ENCODE measurements at regions not wholly inside any gene's neighbourhood (a gene's known extent, or its start where the extent isn't known, plus 50 kb on each side); places are given as distances from the start of the nearest gene placed in this dataset.

GRCh38 chr16:51458356-51459140, 307.5 kb upstream of the SALL1 start:
- Mint-ChIP-seq H3K4me3 (no peak overlapping the region), H3K36me3 (no peaks in the 10 kb centered on the region), H3K27ac (no peak overlapping the region), H3K9me3 (peaks cover 0 to 1% of the 10 kb centered on the region in 2 donors), H3K27me3 (no peaks in the 10 kb centered on the region), H3K4me1 (no peaks in the 10 kb centered on the region)
- no peak for DNase-seq
- no peak for ATAC-seq (replicated peaks)

GRCh38 chr16:51457775-51458174, 306.7 kb upstream of the SALL1 start:
- Mint-ChIP-seq H3K36me3 (no peaks in the 10 kb centered on the region), H3K4me1 (no peaks in the 10 kb centered on the region), H3K27ac (no peak overlapping the region), H3K9me3 (peaks cover 0 to 1% of the 10 kb centered on the region in 2 donors), H3K4me3 (no peak overlapping the region), H3K27me3 (no peaks in the 10 kb centered on the region)
- no peak for ATAC-seq (replicated peaks)
- DNase-seq: no peak

- H3K4me1 Mint-ChIP-seq: no peaks in the 10 kb centered on the region
- H3K36me3 Mint-ChIP-seq: no peaks in the 10 kb centered on the region
- peaks cover 0 to 1% of the 10 kb centered on the region in 2 donors for H3K9me3 Mint-ChIP-seq
- no peak for ATAC-seq (replicated peaks)
- H3K27me3 Mint-ChIP-seq: no peaks in the 10 kb centered on the region
- H3K4me3 Mint-ChIP-seq: no peak overlapping the region
- no peak overlapping the region for H3K27ac Mint-ChIP-seq
- DNase-seq: no peak
Observed at GRCh38 chr16:51455398-51455797, 304.3 kb upstream of the SALL1 start.

GRCh38 chr16:51453251-51453650, 302.2 kb upstream of the SALL1 start:
- H3K4me1 Mint-ChIP-seq: no peaks in the 10 kb centered on the region
- H3K9me3 Mint-ChIP-seq: peaks cover 0 to 1% of the 10 kb centered on the region in 2 donors
- no peaks in the 10 kb centered on the region for H3K27me3 Mint-ChIP-seq
- no peak overlapping the region for H3K4me3 Mint-ChIP-seq
- no peaks in the 10 kb centered on the region for H3K36me3 Mint-ChIP-seq
- ATAC-seq (replicated peaks) (no peak), DNase-seq (no peak)
- no peak overlapping the region for H3K27ac Mint-ChIP-seq

GRCh38 chr16:51450909-51451308, 299.8 kb upstream of the SALL1 start:
- Mint-ChIP-seq H3K27me3 (no peaks in the 10 kb centered on the region), H3K4me3 (no peak overlapping the region), H3K9me3 (no peaks in the 10 kb centered on the region), H3K4me1 (no peaks in the 10 kb centered on the region), H3K36me3 (no peaks in the 10 kb centered on the region), H3K27ac (no peak overlapping the region)
- no peak for ATAC-seq (replicated peaks)
- DNase-seq: no peak

GRCh38 chr16:51450376-51450775, 299.3 kb upstream of the SALL1 start:
- DNase-seq (no peak), ATAC-seq (replicated peaks) (no peak)
- Mint-ChIP-seq H3K27ac (no peak overlapping the region), H3K9me3 (peaks cover 0 to 1% of the 10 kb centered on the region in 2 donors), H3K27me3 (no peaks in the 10 kb centered on the region), H3K4me3 (no peak overlapping the region), H3K4me1 (no peaks in the 10 kb centered on the region), H3K36me3 (no peaks in the 10 kb centered on the region)

- H3K36me3 Mint-ChIP-seq: no peaks in the 10 kb centered on the region
- H3K27me3 Mint-ChIP-seq: no peaks in the 10 kb centered on the region
- no peak overlapping the region for H3K27ac Mint-ChIP-seq
- no peaks in the 10 kb centered on the region for H3K4me1 Mint-ChIP-seq
- no peak overlapping the region for H3K4me3 Mint-ChIP-seq
- H3K9me3 Mint-ChIP-seq: peaks cover 0 to 1% of the 10 kb centered on the region in 2 donors
- DNase-seq (no peak), ATAC-seq (replicated peaks) (no peak)
Observed at GRCh38 chr16:51449441-51449840, 298.4 kb upstream of the SALL1 start.

- Mint-ChIP-seq H3K4me1 (no peaks in the 10 kb centered on the region), H3K36me3 (no peaks in the 10 kb centered on the region), H3K4me3 (no peak overlapping the region), H3K27me3 (peaks cover 5 to 14% of the 10 kb centered on the region in 2 donors), H3K9me3 (peaks cover 0 to 1% of the 10 kb centered on the region in 2 donors), H3K27ac (no peak overlapping the region)
- DNase-seq (no peak), ATAC-seq (replicated peaks) (no peak)
Observed at GRCh38 chr16:51445250-51445649, 294.2 kb upstream of the SALL1 start.

- H3K4me1 Mint-ChIP-seq: no peaks in the 10 kb centered on the region
- H3K9me3 Mint-ChIP-seq: peaks cover 0 to 1% of the 10 kb centered on the region in 2 donors
- DNase-seq: no peak
- peaks cover 6 to 16% of the 10 kb centered on the region in 2 donors for H3K27me3 Mint-ChIP-seq
- H3K4me3 Mint-ChIP-seq: no peak overlapping the region
- no peaks in the 10 kb centered on the region for H3K36me3 Mint-ChIP-seq
- H3K27ac Mint-ChIP-seq: no peak overlapping the region
- ATAC-seq (replicated peaks): no peak
Observed at GRCh38 chr16:51443934-51444333, 292.9 kb upstream of the SALL1 start.

- H3K4me3 Mint-ChIP-seq: no peak overlapping the region
- peaks cover 10 to 20% of the 10 kb centered on the region in 2 donors for H3K27me3 Mint-ChIP-seq
- no peak overlapping the region for H3K27ac Mint-ChIP-seq
- H3K36me3 Mint-ChIP-seq: no peaks in the 10 kb centered on the region
- no peak for DNase-seq
- no peaks in the 10 kb centered on the region for H3K4me1 Mint-ChIP-seq
- peaks cover 0 to 1% of the 10 kb centered on the region in 2 donors for H3K9me3 Mint-ChIP-seq
- no peak for ATAC-seq (replicated peaks)
Observed at GRCh38 chr16:51442141-51442870, 291.2 kb upstream of the SALL1 start.

- no peak overlapping the region for H3K27ac Mint-ChIP-seq
- H3K9me3 Mint-ChIP-seq: no peaks in the 10 kb centered on the region
- no peaks in the 10 kb centered on the region for H3K4me1 Mint-ChIP-seq
- peaks cover 10 to 20% of the 10 kb centered on the region in 2 donors for H3K27me3 Mint-ChIP-seq
- H3K36me3 Mint-ChIP-seq: no peaks in the 10 kb centered on the region
- no peak overlapping the region for H3K4me3 Mint-ChIP-seq
- no peak for DNase-seq
- no peak for ATAC-seq (replicated peaks)
Observed at GRCh38 chr16:51440131-51440889, 289.2 kb upstream of the SALL1 start.

- no peaks in the 10 kb centered on the region for H3K4me1 Mint-ChIP-seq
- no peak for ATAC-seq (replicated peaks)
- peaks cover 0 to 1% of the 10 kb centered on the region in 2 donors for H3K9me3 Mint-ChIP-seq
Observed at GRCh38 chr16:51439271-51439670, 288.2 kb upstream of the SALL1 start.

GRCh38 chr16:51436742-51437141, 285.7 kb upstream of the SALL1 start:
- peaks cover 10 to 13% of the 10 kb centered on the region in 2 donors for H3K27me3 Mint-ChIP-seq
- DNase-seq (no peak), ATAC-seq (replicated peaks) (no peak)
- H3K9me3 Mint-ChIP-seq: peaks cover 0 to 1% of the 10 kb centered on the region in 2 donors
- H3K27ac Mint-ChIP-seq: no peak overlapping the region
- H3K36me3 Mint-ChIP-seq: no peaks in the 10 kb centered on the region
- H3K4me1 Mint-ChIP-seq: no peaks in the 10 kb centered on the region
- no peak overlapping the region for H3K4me3 Mint-ChIP-seq

More at GRCh38 chr16:51439271-51439670, 288.2 kb upstream of the SALL1 start:
- no peak for DNase-seq
- H3K4me3 Mint-ChIP-seq: no peak overlapping the region
- H3K27me3 Mint-ChIP-seq: peaks cover 10 to 20% of the 10 kb centered on the region in 2 donors
- no peaks in the 10 kb centered on the region for H3K36me3 Mint-ChIP-seq
- no peak overlapping the region for H3K27ac Mint-ChIP-seq

GRCh38 chr16:51434567-51435198, 283.6 kb upstream of the SALL1 start:
- H3K27ac Mint-ChIP-seq: no peak overlapping the region
- no peak overlapping the region for H3K4me3 Mint-ChIP-seq
- peaks cover 0 to 1% of the 10 kb centered on the region in 2 donors for H3K9me3 Mint-ChIP-seq
- H3K36me3 Mint-ChIP-seq: no peaks in the 10 kb centered on the region
- peaks cover 5 to 6% of the 10 kb centered on the region in 2 donors for H3K27me3 Mint-ChIP-seq
- DNase-seq (no peak), ATAC-seq (replicated peaks) (no peak)
- no peaks in the 10 kb centered on the region for H3K4me1 Mint-ChIP-seq
